ENCODE measurements at regions not wholly inside any gene's neighbourhood (a gene's known extent, or its start where the extent isn't known, plus 50 kb on each side); places are given as distances from the start of the nearest gene placed in this dataset.

DNA sequence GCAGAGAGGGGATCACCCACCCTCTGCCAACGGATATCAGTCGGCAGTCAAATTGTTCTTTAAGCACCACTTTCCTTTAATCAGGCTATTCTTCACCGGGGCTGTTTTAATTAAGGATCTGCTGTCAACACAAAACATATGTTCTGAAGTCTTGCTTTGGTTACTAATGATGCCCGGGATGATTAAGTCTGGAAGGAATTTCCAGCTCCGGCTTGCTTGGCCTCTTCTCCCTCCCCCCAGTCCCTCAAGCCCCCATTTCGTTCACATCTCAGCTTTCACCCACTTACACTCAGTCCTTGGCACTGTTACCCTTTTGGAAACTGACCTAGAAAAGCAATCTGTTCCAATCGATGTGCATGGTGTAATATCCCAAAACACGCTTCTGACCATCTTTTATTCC is 74.7 kb downstream of the MSX2 start:
- Histone ChIP-seq H3K27me3 (ENCODE audit: insufficient read depth, low read length, poor library complexity, severe bottlenecking) (no peaks in the 10 kb centered on the region), H3K9ac (ENCODE audit: low read depth, low read length, poor library complexity, severe bottlenecking) (no peak overlapping the region), H2AFZ (ENCODE audit: low read length) (no peak overlapping the region)

GRCh38 chr5:174798551-174798951 is 74.2 kb downstream of the MSX2 start:
- Histone ChIP-seq H3K4me1 (ENCODE audit: insufficient read depth, low read length, poor library complexity, severe bottlenecking) (no peaks in the 10 kb centered on the region), H4K20me1 (ENCODE audit: insufficient read depth, low read length, poor library complexity, severe bottlenecking) (no peaks in the 10 kb centered on the region), H3K9me3 (ENCODE audit: insufficient read depth, low read depth, low read length) (no peaks in the 10 kb centered on the region), H3K79me2 (ENCODE audit: insufficient read depth, low read length) (no peaks in the 10 kb centered on the region), H3K9me2 (replicated peaks; ENCODE audit: low read depth, low read length) (no peaks in the 10 kb centered on the region), H3K4me3 (ENCODE audit: low read length, poor library complexity, severe bottlenecking) (no peak overlapping the region), H2AFZ (ENCODE audit: low read length) (no peak overlapping the region), H3K27me3 (ENCODE audit: insufficient read depth, low read length, poor library complexity, severe bottlenecking) (no peaks in the 10 kb centered on the region), H3K36me3 (ENCODE audit: insufficient read depth, low read length) (no peaks in the 10 kb centered on the region), H3K9ac (ENCODE audit: low read depth, low read length, poor library complexity, severe bottlenecking) (no peak overlapping the region), H3F3A (ENCODE audit: low read depth) (no peaks in the 10 kb centered on the region), H3K4me2 (ENCODE audit: low read depth, low read length, poor library complexity, severe bottlenecking) (peak overlapping the region; percentile 31)
- no peak for TF ChIP-seq CTCF (conservative IDR thresholded peaks at IDR 0.05; ENCODE audit: low read length)
- no peak for TF ChIP-seq EZH2phosphoT487 (IDR thresholded peaks at IDR 0.05; ENCODE audit: borderline replicate concordance)

More for the DNA sequence above, 74.7 kb downstream of the MSX2 start:
- Histone ChIP-seq H3K4me2 (ENCODE audit: low read depth, low read length, poor library complexity, severe bottlenecking) (no peak overlapping the region), H3K9me3 (ENCODE audit: insufficient read depth, low read depth, low read length) (no peaks in the 10 kb centered on the region), H3K9me2 (replicated peaks; ENCODE audit: low read depth, low read length) (no peaks in the 10 kb centered on the region), H4K20me1 (ENCODE audit: insufficient read depth, low read length, poor library complexity, severe bottlenecking) (no peaks in the 10 kb centered on the region), H3K79me2 (ENCODE audit: insufficient read depth, low read length) (no peaks in the 10 kb centered on the region), H3K4me3 (ENCODE audit: low read length, poor library complexity, severe bottlenecking) (no peak overlapping the region), H3F3A (ENCODE audit: low read depth) (no peaks in the 10 kb centered on the region), H3K36me3 (ENCODE audit: insufficient read depth, low read length) (no peaks in the 10 kb centered on the region), H3K4me1 (ENCODE audit: insufficient read depth, low read length, poor library complexity, severe bottlenecking) (no peaks in the 10 kb centered on the region)
- no peak for TF ChIP-seq CTCF (conservative IDR thresholded peaks at IDR 0.05; ENCODE audit: low read length)
- TF ChIP-seq EZH2phosphoT487 (IDR thresholded peaks at IDR 0.05; ENCODE audit: borderline replicate concordance) = no peak

DNA sequence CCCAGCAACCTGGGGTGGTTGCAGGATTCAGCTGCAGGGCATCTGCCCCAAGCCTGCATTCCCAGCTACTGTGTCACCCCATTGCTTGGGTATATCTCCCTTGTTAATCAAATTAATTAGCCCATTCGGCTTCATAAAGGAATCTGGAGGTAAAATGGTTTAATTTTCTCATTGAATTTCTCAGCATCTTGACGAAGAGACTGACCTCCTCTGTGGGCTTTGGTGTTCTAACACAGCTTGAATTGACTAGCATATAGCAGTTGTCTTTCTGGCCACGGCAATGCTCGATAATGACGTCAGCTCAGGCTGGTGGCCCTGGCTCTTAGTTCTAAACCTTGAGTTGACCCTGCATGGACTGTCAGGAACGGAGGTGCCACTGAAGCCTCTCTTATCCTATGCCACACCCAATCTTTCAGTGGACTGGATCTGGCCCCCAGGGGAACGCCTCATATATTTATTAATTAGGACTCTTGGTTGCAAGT is 72.4 kb downstream of the MSX2 start:
- no peaks in the 10 kb centered on the region for H3F3A ChIP-seq (ENCODE audit: low read depth)

More for the DNA sequence above, 72.4 kb downstream of the MSX2 start:
- H4K20me1 ChIP-seq (ENCODE audit: insufficient read depth, low read length, poor library complexity, severe bottlenecking) = no peaks in the 10 kb centered on the region
- H3K9ac ChIP-seq (ENCODE audit: low read depth, low read length, poor library complexity, severe bottlenecking) = no peak overlapping the region
- no peak for TF ChIP-seq EZH2phosphoT487 (IDR thresholded peaks at IDR 0.05; ENCODE audit: borderline replicate concordance)
- TF ChIP-seq CTCF (conservative IDR thresholded peaks at IDR 0.05; ENCODE audit: low read length) = no peak
- no peak overlapping the region for H2AFZ ChIP-seq (ENCODE audit: low read length)
- H3K4me2 ChIP-seq (ENCODE audit: low read depth, low read length, poor library complexity, severe bottlenecking) = no peak overlapping the region
- H3K9me2 ChIP-seq (replicated peaks; ENCODE audit: low read depth, low read length) = no peaks in the 10 kb centered on the region
- H3K79me2 ChIP-seq (ENCODE audit: insufficient read depth, low read length) = no peaks in the 10 kb centered on the region
- no peaks in the 10 kb centered on the region for H3K27me3 ChIP-seq (ENCODE audit: insufficient read depth, low read length, poor library complexity, severe bottlenecking)
- no peaks in the 10 kb centered on the region for H3K9me3 ChIP-seq (ENCODE audit: insufficient read depth, low read depth, low read length)
- no peaks in the 10 kb centered on the region for H3K4me1 ChIP-seq (ENCODE audit: insufficient read depth, low read length, poor library complexity, severe bottlenecking)
- H3K36me3 ChIP-seq (ENCODE audit: insufficient read depth, low read length) = no peaks in the 10 kb centered on the region
- no peak overlapping the region for H3K4me3 ChIP-seq (ENCODE audit: low read length, poor library complexity, severe bottlenecking)
